HCT116 (cell line): ENCODE measurements at regions not wholly inside any gene's neighbourhood (a gene's known extent, or its start where the extent isn't known, plus 50 kb on each side); places are given as distances from the start of the nearest gene placed in this dataset.

Experiments used
- ATAC-seq: fragments of 200-7000 bp; cut with Tn5 transposase; 2 replicates; pipeline ENCODE4 v1.9.1; 2020; ENCODE audit warnings: mild to moderate bottlenecking, moderate library complexity
- BruUV-seq: library from RNA; stranded (reverse); fragments of 400-500 nt; replicated peaks from 2 replicates; lab custom pipeline; 2021; lab: Mats Ljungman, UMichigan
- CTCF ChIA-PET: fragments of 300-600 bp; sonication (Branson Sonifier 250); formaldehyde crosslinking; loops from one replicate; lab custom pipeline; 2021; ENCODE audit warnings: antibody characterized with exemption; lab: Charles Lee
- POLR2A ChIA-PET: fragments of 300-600, 350-600 bp; sonication (Branson Sonifier 250); formaldehyde crosslinking; loops from one replicate; lab custom pipeline; 2021; ENCODE audit warnings: antibody characterized with exemption; lab: Charles Lee
- RAD21 ChIA-PET, 2 experiments: fragments of 300-600 bp; sonication (Branson Sonifier 250); formaldehyde crosslinking; loops; one replicate each; lab custom pipeline; 2023; ENCODE audit warnings: low total read pairs in 2 of 2; ENCODE audit not compliant: uncharacterized antibody in 2 of 2, unreplicated experiment in 2 of 2, low non-redundant PET in 1 of 2; lab: Charles Lee
- DNase-seq: peaks from one replicate; pipeline ENCODE4 v3.0.0-alpha.2; 2010; ENCODE audit warnings: low read depth, low spot score
- H2AFZ ChIP-seq: fragments of 200-600 bp; shearing (Covaris generic), sonication (generic); 2 replicates; pipeline ENCODE4 v1.6.1; 2017; ENCODE audit warnings: low read depth, mixed run types, mixed read lengths, antibody characterized with exemption, low read length; ENCODE audit not compliant: poor library complexity, severe bottlenecking
- H3K27ac ChIP-seq: 2 replicates; pipeline ENCODE4 v1.5.1; 2012; ENCODE audit warnings: low read depth, low read length
- H3K27me3 ChIP-seq: fragments of 200-600 bp; sonication (generic); 2 replicates; pipeline ENCODE4 v1.6.1; 2016; ENCODE audit warnings: mixed run types, low read length, mixed read lengths; ENCODE audit not compliant: insufficient read depth
- H3K36me3 ChIP-seq, 2 experiments: fragments of 200-500 bp in 1 of 2; fragments of 200-600 bp in 1 of 2; sonication (Bioruptor generic) in 1 of 2; sonication (generic) in 1 of 2; 2 replicates each; pipeline versions ENCODE4 v1.5.1 to v1.6.1; 2014 to 2016; ENCODE audit warnings: low read length in 2 of 2, inconsistent platforms in 1 of 2, mixed read lengths in 1 of 2, mixed run types in 1 of 2; ENCODE audit not compliant: insufficient read depth in 2 of 2, control insufficient read depth in 1 of 2
- H3K4me1 ChIP-seq, 2 experiments: fragments of 200-600 bp in 1 of 2; sonication (generic) in 1 of 2; 2 replicates each; pipeline versions ENCODE4 v1.5.1 to v1.6.1; 2012 to 2017; ENCODE audit warnings: low read length in 2 of 2, inconsistent platforms in 1 of 2, mild to moderate bottlenecking in 1 of 2, mixed read lengths in 1 of 2, mixed run types in 1 of 2, moderate library complexity in 1 of 2; ENCODE audit not compliant: insufficient read depth in 2 of 2, control insufficient read depth in 1 of 2
- H3K4me2 ChIP-seq: fragments of 200-600 bp; sonication (generic); 2 replicates; pipeline ENCODE4 v1.6.1; 2017; ENCODE audit warnings: mixed run types, low read length, mixed read lengths
- H3K4me3 ChIP-seq, 2 experiments: fragments of 200-600 bp in 1 of 2; sonication (generic) in 1 of 2; replicated peaks in 1 of 2; 2 replicates each; pipeline ENCODE4 v1.5.1; 2011 to 2016; ENCODE audit warnings: low read length in 2 of 2, control low read depth in 1 of 2, low read depth in 1 of 2, mild to moderate bottlenecking in 1 of 2, mixed read lengths in 1 of 2, mixed run types in 1 of 2
- H3K79me2 ChIP-seq: fragments of 200-600 bp; sonication (generic); 2 replicates; pipeline ENCODE4 v1.6.1; 2017; ENCODE audit warnings: mild to moderate bottlenecking, mixed run types, low read length, moderate library complexity, mixed read lengths; ENCODE audit not compliant: insufficient read depth
- H3K9ac ChIP-seq: fragments of 200-600 bp; sonication (generic); 2 replicates; pipeline ENCODE4 v1.6.1; 2016; ENCODE audit warnings: low read length, mixed read lengths
- H3K9me2 ChIP-seq: fragments of 200-600 bp; sonication (generic), shearing (Covaris generic); 2 replicates; pipeline ENCODE4 v1.6.1; 2017; ENCODE audit warnings: mixed run types, mild to moderate bottlenecking, moderate library complexity; ENCODE audit not compliant: insufficient read depth
- H3K9me3 ChIP-seq, 2 experiments: fragments of 200-500 bp in 1 of 2; fragments of 200-600 bp in 1 of 2; sonication (Bioruptor generic) in 1 of 2; sonication (generic) in 1 of 2; 2 replicates each; pipeline ENCODE4 v1.6.1; 2014 to 2017; ENCODE audit warnings: low read length in 2 of 2, mixed read lengths in 2 of 2, inconsistent platforms in 1 of 2, low read depth in 1 of 2, mild to moderate bottlenecking in 1 of 2, mixed run types in 1 of 2, moderate library complexity in 1 of 2; ENCODE audit not compliant: control insufficient read depth in 1 of 2, insufficient read depth in 1 of 2
- H4K20me1 ChIP-seq: fragments of 200-600 bp; sonication (generic), shearing (Covaris generic); 2 replicates; pipeline ENCODE4 v1.6.1; 2017; ENCODE audit warnings: mixed run types, mild to moderate bottlenecking, moderate library complexity; ENCODE audit not compliant: insufficient read depth
- EGR1 ChIP-seq: IDR thresholded peaks from 2 replicates; pipeline ENCODE4 v1.6.1; 2012; ENCODE audit warnings: low read depth
- ELF1 ChIP-seq: IDR thresholded peaks from 2 replicates; pipeline ENCODE4 v1.6.1; 2012; ENCODE audit warnings: low read depth, borderline replicate concordance
- EZH2 ChIP-seq: fragments of 200-600 bp; sonication (generic); IDR thresholded peaks from 2 replicates; pipeline ENCODE4 v1.6.1; 2017; ENCODE audit warnings: antibody characterized with exemption, mixed run types
- EZH2phosphoT487 ChIP-seq: fragments of 200-600 bp; IDR thresholded peaks from 2 replicates; pipeline ENCODE4 v1.6.1; 2018; ENCODE audit warnings: antibody characterized with exemption, borderline replicate concordance
- FOSL1 ChIP-seq: IDR thresholded peaks from 2 replicates; pipeline ENCODE4 v1.6.1; 2012; ENCODE audit warnings: low read depth
- JUND ChIP-seq: IDR thresholded peaks from 2 replicates; pipeline ENCODE4 v1.6.1; 2012
- MAX ChIP-seq: IDR thresholded peaks from 2 replicates; pipeline ENCODE4 v1.6.1; 2012
- POLR2A ChIP-seq: IDR thresholded peaks from 2 replicates; pipeline ENCODE4 v1.7.0; 2011; ENCODE audit warnings: borderline replicate concordance; ENCODE audit not compliant: insufficient read depth, insufficient read length; ENCODE audit errors: extremely low read depth
- POLR2AphosphoS5 ChIP-seq: IDR thresholded peaks from 2 replicates; pipeline ENCODE4 v1.6.1; 2011; ENCODE audit warnings: mild to moderate bottlenecking, low read depth, low read length, moderate library complexity
- RAD21 ChIP-seq: IDR thresholded peaks from 2 replicates; pipeline ENCODE4 v1.6.1; 2012; ENCODE audit warnings: low read depth, mild to moderate bottlenecking
- SIN3A ChIP-seq: IDR thresholded peaks from 2 replicates; pipeline ENCODE4 v1.6.1; 2012; ENCODE audit warnings: low read depth
- SRF ChIP-seq: IDR thresholded peaks from 2 replicates; pipeline ENCODE4 v1.6.1; 2012; ENCODE audit warnings: low read depth
- YY1 ChIP-seq: IDR thresholded peaks from 2 replicates; pipeline ENCODE4 v1.6.1; 2011; ENCODE audit warnings: low read length, low read depth, moderate library complexity, mild to moderate bottlenecking; ENCODE audit not compliant: insufficient replicate concordance; ENCODE audit errors: extremely low read depth
- ZFX ChIP-seq: fragments of 450-650 bp; IDR thresholded peaks from 2 replicates; pipeline ENCODE4 v1.6.1; 2017
- ZNF274 ChIP-seq: fragments of 200-500 bp; sonication (Bioruptor generic); IDR thresholded peaks from 2 replicates; pipeline ENCODE4 v1.6.1; 2014; ENCODE audit warnings: mild to moderate bottlenecking, low read depth, low read length, inconsistent platforms
- intact Hi-C: fragments of 100-400 bp; cut with micrococcal nuclease; formaldehyde crosslinking; loops from 2 replicates; pipeline ENCODE4 v1.10.0; 2022
- TF ChIP-seq, protein P1 (sequence below): IDR thresholded peaks from 2 replicates; pipeline ENCODE4 v1.6.1; 2011; ENCODE audit warnings: mild to moderate bottlenecking, low read length, moderate library complexity; ENCODE audit not compliant: insufficient replicate concordance; ENCODE audit errors: extremely low read depth
- TF ChIP-seq, protein P2 (sequence below): IDR thresholded peaks from 2 replicates; pipeline ENCODE4 v1.6.1; 2012; ENCODE audit warnings: low read depth

DNA sequence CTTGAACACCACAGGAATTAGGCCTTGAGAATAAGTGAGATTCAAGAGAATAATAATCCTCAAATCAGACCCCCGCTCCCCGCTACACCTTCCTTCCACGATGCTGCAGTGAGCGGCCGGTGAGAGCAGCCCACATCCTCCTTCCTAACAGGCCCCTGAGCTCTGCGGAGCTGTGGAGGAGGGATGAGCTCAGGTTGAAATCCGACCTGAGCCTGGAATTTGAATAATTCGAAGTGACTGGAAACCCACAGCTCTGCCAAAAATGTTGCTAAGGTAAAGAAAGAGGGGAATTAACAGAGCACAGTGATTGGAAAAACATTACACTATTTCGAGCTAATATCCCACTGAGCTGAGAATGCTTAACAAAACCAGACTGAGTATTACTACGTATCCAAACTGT lies 90.0 kb downstream of the URB2 start:
- no peaks in the 10 kb centered on the region for H3K36me3 ChIP-seq
- no peak for DNase-seq
- no peak overlapping the region for H3K4me3 ChIP-seq
- no peaks in the 10 kb centered on the region for H3K79me2 ChIP-seq
- intact Hi-C loops, result loop anchor here (5.0 kb wide), 1 partner anchor 451 kb away; no protein-coding TSS in a partner anchor
- CTCF ChIA-PET, result interaction anchor here (0.6 kb wide), 1 partner anchor 14 kb away, joined by 3 read pairs; no protein-coding TSS in a partner anchor
- no peak overlapping the region for H2AFZ ChIP-seq
- no peaks in the 10 kb centered on the region for H4K20me1 ChIP-seq
- POLR2A ChIA-PET, result no interaction called here
- H3K9me2 ChIP-seq, result no peaks in the 10 kb centered on the region
- no peak overlapping the region for H3K9ac ChIP-seq
- H3K27me3 ChIP-seq, result no peaks in the 10 kb centered on the region
- peaks cover 0 to 5% of the 10 kb centered on the region in 2 experiments; a peak in 1 of 4 replicates for H3K9me3 ChIP-seq
- no TSS peak for BruUV-seq
- no peak overlapping the region for H3K27ac ChIP-seq
- no peak for TF ChIP-seq EGR1
- no peak for TF ChIP-seq FOSL1
- no peak for TF ChIP-seq SIN3A
- TF ChIP-seq EZH2phosphoT487, result no peak
- no peak for TF ChIP-seq YY1
- no peak for TF ChIP-seq ZFX
- no peak for TF ChIP-seq ELF1
- no peak for TF ChIP-seq EZH2
- TF ChIP-seq RAD21, result no peak
- TF ChIP-seq, protein P1, sequence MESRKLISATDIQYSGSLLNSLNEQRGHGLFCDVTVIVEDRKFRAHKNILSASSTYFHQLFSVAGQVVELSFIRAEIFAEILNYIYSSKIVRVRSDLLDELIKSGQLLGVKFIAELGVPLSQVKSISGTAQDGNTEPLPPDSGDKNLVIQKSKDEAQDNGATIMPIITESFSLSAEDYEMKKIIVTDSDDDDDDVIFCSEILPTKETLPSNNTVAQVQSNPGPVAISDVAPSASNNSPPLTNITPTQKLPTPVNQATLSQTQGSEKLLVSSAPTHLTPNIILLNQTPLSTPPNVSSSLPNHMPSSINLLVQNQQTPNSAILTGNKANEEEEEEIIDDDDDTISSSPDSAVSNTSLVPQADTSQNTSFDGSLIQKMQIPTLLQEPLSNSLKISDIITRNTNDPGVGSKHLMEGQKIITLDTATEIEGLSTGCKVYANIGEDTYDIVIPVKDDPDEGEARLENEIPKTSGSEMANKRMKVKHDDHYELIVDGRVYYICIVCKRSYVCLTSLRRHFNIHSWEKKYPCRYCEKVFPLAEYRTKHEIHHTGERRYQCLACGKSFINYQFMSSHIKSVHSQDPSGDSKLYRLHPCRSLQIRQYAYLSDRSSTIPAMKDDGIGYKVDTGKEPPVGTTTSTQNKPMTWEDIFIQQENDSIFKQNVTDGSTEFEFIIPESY, result no peak
- no peak for TF ChIP-seq MAX
- TF ChIP-seq POLR2AphosphoS5, result no peak
- no peak for TF ChIP-seq POLR2A
- TF ChIP-seq, protein P2, sequence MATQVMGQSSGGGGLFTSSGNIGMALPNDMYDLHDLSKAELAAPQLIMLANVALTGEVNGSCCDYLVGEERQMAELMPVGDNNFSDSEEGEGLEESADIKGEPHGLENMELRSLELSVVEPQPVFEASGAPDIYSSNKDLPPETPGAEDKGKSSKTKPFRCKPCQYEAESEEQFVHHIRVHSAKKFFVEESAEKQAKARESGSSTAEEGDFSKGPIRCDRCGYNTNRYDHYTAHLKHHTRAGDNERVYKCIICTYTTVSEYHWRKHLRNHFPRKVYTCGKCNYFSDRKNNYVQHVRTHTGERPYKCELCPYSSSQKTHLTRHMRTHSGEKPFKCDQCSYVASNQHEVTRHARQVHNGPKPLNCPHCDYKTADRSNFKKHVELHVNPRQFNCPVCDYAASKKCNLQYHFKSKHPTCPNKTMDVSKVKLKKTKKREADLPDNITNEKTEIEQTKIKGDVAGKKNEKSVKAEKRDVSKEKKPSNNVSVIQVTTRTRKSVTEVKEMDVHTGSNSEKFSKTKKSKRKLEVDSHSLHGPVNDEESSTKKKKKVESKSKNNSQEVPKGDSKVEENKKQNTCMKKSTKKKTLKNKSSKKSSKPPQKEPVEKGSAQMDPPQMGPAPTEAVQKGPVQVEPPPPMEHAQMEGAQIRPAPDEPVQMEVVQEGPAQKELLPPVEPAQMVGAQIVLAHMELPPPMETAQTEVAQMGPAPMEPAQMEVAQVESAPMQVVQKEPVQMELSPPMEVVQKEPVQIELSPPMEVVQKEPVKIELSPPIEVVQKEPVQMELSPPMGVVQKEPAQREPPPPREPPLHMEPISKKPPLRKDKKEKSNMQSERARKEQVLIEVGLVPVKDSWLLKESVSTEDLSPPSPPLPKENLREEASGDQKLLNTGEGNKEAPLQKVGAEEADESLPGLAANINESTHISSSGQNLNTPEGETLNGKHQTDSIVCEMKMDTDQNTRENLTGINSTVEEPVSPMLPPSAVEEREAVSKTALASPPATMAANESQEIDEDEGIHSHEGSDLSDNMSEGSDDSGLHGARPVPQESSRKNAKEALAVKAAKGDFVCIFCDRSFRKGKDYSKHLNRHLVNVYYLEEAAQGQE, result no peak
- no peak for TF ChIP-seq SRF
- no peak for TF ChIP-seq ZNF274
- TF ChIP-seq JUND, result no peak
- TF ChIP-seq, all 23 proteins: peak for 0
- Histone ChIP-seq H3K4me2 (no peak overlapping the region), H3K4me1 (no peaks in the 10 kb centered on the region)
- RAD21 ChIA-PET, result no interaction called here
- no peak for ATAC-seq
